ENCODE measurements at regions not wholly inside any gene's neighbourhood (a gene's known extent, or its start where the extent isn't known, plus 50 kb on each side); places are given as distances from the start of the nearest gene placed in this dataset.

- TF ChIP-seq, protein P1, sequence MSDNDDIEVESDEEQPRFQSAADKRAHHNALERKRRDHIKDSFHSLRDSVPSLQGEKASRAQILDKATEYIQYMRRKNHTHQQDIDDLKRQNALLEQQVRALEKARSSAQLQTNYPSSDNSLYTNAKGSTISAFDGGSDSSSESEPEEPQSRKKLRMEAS (IDR thresholded peaks at IDR 0.05; ENCODE audit: low read depth): no peak
- TF ChIP-seq, protein P2, sequence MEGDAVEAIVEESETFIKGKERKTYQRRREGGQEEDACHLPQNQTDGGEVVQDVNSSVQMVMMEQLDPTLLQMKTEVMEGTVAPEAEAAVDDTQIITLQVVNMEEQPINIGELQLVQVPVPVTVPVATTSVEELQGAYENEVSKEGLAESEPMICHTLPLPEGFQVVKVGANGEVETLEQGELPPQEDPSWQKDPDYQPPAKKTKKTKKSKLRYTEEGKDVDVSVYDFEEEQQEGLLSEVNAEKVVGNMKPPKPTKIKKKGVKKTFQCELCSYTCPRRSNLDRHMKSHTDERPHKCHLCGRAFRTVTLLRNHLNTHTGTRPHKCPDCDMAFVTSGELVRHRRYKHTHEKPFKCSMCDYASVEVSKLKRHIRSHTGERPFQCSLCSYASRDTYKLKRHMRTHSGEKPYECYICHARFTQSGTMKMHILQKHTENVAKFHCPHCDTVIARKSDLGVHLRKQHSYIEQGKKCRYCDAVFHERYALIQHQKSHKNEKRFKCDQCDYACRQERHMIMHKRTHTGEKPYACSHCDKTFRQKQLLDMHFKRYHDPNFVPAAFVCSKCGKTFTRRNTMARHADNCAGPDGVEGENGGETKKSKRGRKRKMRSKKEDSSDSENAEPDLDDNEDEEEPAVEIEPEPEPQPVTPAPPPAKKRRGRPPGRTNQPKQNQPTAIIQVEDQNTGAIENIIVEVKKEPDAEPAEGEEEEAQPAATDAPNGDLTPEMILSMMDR (IDR thresholded peaks at IDR 0.05): no peak
- TF ChIP-seq POLR2AphosphoS5 (IDR thresholded peaks at IDR 0.05; ENCODE audit: low read depth, low read length) (no peak), RXRA (IDR thresholded peaks at IDR 0.05; ENCODE audit: borderline replicate concordance, low read depth) (no peak), JUND (IDR thresholded peaks at IDR 0.05) (no peak), TAF1 (IDR thresholded peaks at IDR 0.05; ENCODE audit: borderline replicate concordance, low read depth, low read length) (no peak), NFIC (IDR thresholded peaks at IDR 0.05; ENCODE audit: borderline replicate concordance) (no peak), FOXM1 (IDR thresholded peaks at IDR 0.05; ENCODE audit: low read depth) (no peak), SMC3 (IDR thresholded peaks at IDR 0.05; ENCODE audit: low read depth, low read length) (no peak), GABPA (IDR thresholded peaks at IDR 0.05; ENCODE audit: low read depth) (no peak)
- TF ChIP-seq, protein P3, sequence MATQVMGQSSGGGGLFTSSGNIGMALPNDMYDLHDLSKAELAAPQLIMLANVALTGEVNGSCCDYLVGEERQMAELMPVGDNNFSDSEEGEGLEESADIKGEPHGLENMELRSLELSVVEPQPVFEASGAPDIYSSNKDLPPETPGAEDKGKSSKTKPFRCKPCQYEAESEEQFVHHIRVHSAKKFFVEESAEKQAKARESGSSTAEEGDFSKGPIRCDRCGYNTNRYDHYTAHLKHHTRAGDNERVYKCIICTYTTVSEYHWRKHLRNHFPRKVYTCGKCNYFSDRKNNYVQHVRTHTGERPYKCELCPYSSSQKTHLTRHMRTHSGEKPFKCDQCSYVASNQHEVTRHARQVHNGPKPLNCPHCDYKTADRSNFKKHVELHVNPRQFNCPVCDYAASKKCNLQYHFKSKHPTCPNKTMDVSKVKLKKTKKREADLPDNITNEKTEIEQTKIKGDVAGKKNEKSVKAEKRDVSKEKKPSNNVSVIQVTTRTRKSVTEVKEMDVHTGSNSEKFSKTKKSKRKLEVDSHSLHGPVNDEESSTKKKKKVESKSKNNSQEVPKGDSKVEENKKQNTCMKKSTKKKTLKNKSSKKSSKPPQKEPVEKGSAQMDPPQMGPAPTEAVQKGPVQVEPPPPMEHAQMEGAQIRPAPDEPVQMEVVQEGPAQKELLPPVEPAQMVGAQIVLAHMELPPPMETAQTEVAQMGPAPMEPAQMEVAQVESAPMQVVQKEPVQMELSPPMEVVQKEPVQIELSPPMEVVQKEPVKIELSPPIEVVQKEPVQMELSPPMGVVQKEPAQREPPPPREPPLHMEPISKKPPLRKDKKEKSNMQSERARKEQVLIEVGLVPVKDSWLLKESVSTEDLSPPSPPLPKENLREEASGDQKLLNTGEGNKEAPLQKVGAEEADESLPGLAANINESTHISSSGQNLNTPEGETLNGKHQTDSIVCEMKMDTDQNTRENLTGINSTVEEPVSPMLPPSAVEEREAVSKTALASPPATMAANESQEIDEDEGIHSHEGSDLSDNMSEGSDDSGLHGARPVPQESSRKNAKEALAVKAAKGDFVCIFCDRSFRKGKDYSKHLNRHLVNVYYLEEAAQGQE (IDR thresholded peaks at IDR 0.05; ENCODE audit: low read depth, low read length): no peak
- TF ChIP-seq, protein P4, sequence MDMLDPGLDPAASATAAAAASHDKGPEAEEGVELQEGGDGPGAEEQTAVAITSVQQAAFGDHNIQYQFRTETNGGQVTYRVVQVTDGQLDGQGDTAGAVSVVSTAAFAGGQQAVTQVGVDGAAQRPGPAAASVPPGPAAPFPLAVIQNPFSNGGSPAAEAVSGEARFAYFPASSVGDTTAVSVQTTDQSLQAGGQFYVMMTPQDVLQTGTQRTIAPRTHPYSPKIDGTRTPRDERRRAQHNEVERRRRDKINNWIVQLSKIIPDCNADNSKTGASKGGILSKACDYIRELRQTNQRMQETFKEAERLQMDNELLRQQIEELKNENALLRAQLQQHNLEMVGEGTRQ (IDR thresholded peaks at IDR 0.05; ENCODE audit: borderline replicate concordance, low read depth, low read length): no peak
These were observed 51.8 kb upstream of the DUX4 start for GRCh38 chr4:190121759-190122158.

All from SK-N-SH (cell line).